ENCODE measurements at regions not wholly inside any gene's neighbourhood (a gene's known extent, or its start where the extent isn't known, plus 50 kb on each side); places are given as distances from the start of the nearest gene placed in this dataset.

DNA sequence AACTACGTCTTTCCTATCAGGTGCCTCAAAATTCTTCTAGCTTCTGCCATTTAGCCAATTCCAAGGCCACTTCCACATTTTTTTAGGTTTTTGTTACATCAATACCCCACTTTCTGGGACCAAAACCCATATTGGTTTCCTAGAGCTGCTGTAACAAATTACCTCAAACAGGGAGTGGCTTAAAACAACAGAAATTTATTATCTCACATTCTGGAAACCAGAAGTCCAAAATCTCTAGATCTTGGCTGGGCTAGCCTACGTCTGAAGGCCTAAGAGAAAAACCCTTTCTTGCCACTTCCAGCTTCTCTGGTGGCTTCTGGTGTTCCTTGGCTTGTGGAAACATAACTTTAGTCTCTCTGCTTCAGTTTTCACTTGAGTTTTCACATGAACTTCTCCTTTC is 85.1 kb upstream of the BMPER start (continued):
- TF ChIP-seq, protein P1, sequence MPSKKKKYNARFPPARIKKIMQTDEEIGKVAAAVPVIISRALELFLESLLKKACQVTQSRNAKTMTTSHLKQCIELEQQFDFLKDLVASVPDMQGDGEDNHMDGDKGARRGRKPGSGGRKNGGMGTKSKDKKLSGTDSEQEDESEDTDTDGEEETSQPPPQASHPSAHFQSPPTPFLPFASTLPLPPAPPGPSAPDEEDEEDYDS (CRISPR knock-in tag; IDR thresholded peaks at IDR 0.05): no peak
- no peak for TF ChIP-seq NFIB (CRISPR knock-in tag; IDR thresholded peaks at IDR 0.05; ENCODE audit: borderline replicate concordance)
- TF ChIP-seq, protein P2, sequence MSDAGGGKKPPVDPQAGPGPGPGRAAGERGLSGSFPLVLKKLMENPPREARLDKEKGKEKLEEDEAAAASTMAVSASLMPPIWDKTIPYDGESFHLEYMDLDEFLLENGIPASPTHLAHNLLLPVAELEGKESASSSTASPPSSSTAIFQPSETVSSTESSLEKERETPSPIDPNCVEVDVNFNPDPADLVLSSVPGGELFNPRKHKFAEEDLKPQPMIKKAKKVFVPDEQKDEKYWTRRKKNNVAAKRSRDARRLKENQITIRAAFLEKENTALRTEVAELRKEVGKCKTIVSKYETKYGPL (CRISPR knock-in tag; IDR thresholded peaks at IDR 0.05): no peak

DNA sequence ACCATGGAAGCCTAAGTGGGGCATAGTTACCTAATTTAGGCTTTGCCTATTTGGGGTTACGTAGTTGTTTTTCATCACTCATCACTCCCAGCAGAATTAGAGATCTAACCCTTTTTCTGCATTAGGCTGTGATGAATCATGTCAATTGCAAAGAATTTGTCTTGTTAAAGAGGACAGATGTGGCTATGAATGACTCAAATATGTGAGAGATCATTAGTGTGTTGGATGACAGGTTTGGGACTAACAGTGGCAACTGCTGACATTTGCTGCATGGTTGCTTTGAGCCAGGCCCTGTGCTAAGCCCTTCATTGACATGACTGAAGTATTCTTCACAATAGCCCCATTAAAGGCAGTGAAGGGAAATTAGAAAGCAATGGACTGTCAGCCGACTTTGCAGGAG is 83.4 kb upstream of the BMPER start:
- TF ChIP-seq ATF1 (CRISPR knock-in tag; IDR thresholded peaks at IDR 0.05) (no peak), HDAC1 (CRISPR knock-in tag; IDR thresholded peaks at IDR 0.05) (no peak), ZNF383 (CRISPR knock-in tag; IDR thresholded peaks at IDR 0.05; ENCODE audit: borderline replicate concordance) (no peak), ZNF124 (CRISPR knock-in tag; IDR thresholded peaks at IDR 0.05) (no peak), CREM (IDR thresholded peaks at IDR 0.05) (no peak), CREM (CRISPR knock-in tag; IDR thresholded peaks at IDR 0.05) (no peak), HNRNPUL1 (IDR thresholded peaks at IDR 0.05; ENCODE audit: low read depth, low read length) (no peak), ZNF672 (CRISPR knock-in tag; IDR thresholded peaks at IDR 0.05) (no peak), KDM4B (CRISPR knock-in tag; IDR thresholded peaks at IDR 0.05) (no peak), EED (CRISPR knock-in tag; IDR thresholded peaks at IDR 0.05) (no peak)
- TF ChIP-seq, protein P3, sequence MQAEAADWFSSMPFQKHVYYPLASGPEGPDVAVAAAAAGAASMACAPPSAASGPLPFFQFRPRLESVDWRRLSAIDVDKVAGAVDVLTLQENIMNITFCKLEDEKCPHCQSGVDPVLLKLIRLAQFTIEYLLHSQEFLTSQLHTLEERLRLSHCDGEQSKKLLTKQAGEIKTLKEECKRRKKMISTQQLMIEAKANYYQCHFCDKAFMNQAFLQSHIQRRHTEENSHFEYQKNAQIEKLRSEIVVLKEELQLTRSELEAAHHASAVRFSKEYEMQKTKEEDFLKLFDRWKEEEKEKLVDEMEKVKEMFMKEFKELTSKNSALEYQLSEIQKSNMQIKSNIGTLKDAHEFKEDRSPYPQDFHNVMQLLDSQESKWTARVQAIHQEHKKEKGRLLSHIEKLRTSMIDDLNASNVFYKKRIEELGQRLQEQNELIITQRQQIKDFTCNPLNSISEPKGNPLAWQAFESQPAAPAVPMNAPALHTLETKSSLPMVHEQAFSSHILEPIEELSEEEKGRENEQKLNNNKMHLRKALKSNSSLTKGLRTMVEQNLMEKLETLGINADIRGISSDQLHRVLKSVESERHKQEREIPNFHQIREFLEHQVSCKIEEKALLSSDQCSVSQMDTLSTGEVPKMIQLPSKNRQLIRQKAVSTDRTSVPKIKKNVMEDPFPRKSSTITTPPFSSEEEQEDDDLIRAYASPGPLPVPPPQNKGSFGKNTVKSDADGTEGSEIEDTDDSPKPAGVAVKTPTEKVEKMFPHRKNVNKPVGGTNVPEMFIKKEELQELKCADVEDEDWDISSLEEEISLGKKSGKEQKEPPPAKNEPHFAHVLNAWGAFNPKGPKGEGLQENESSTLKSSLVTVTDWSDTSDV (CRISPR knock-in tag; IDR thresholded peaks at IDR 0.05): no peak
- H3K4me1 ChIP-seq (ENCODE audit: insufficient read depth, low read length): no peaks in the 10 kb centered on the region
- ATAC-seq (no peak), FAIRE-seq (no peak), DNase-seq (ENCODE audit: low spot score) (no peak)
- H3K9ac ChIP-seq (ENCODE audit: insufficient read depth, low read depth, low read length): no peak overlapping the region
- CTCF ChIA-PET (ENCODE audit: low intra/inter-chr PET ratio, low total read pairs): no interaction called here
- POLR2A ChIA-PET: no interaction called here
- H3K27ac ChIP-seq (ENCODE audit: extremely low read length, insufficient read depth, low read length): no peak overlapping the region
- BruUV-seq (replicated peaks): no TSS peak
- no peaks in the 10 kb centered on the region for H3K27me3 ChIP-seq (ENCODE audit: control insufficient read depth in 1 of 2, insufficient read depth in 2 of 2, low read length in 2 of 2)
- in situ Hi-C loops (cut with HindIII; ENCODE audit: extremely low pct_ligation_motif_present, low pct_unique_long_range_greater_than_20kb) (no loop called here), intact Hi-C loops (cut with micrococcal nuclease; ENCODE audit: unreplicated experiment) (no loop called here)
- H3K79me2 ChIP-seq (ENCODE audit: insufficient read depth, low read length): no peaks in the 10 kb centered on the region
- H3K4me3 ChIP-seq (replicated peaks in 1 of 3; ENCODE audit: insufficient read depth in 1 of 3, low read depth in 2 of 3, low read length in 3 of 3): no peak overlapping the region
- H4K20me1 ChIP-seq (ENCODE audit: insufficient read depth, low read length): no peaks in the 10 kb centered on the region
- H3K4me2 ChIP-seq (ENCODE audit: low read depth, low read length): no peak overlapping the region
- no peaks in the 10 kb centered on the region for H3K36me3 ChIP-seq (replicated peaks in 1 of 2; ENCODE audit: control insufficient read depth in 1 of 2, insufficient read depth in 2 of 2, low read length in 2 of 2)
- 5% methylated on average over 2 of the region's 2 CpGs for WGBS (ENCODE audit: low lambda C conversion rate)
- H2AFZ ChIP-seq (ENCODE audit: low read length): no peak overlapping the region
- H3K9me3 ChIP-seq (ENCODE audit: low read length): no peaks in the 10 kb centered on the region

All from HepG2 (cell line).